ENCODE measurements at regions not wholly inside any gene's neighbourhood (a gene's known extent, or its start where the extent isn't known, plus 50 kb on each side); places are given as distances from the start of the nearest gene placed in this dataset.
"Not testable (repeated sequence)": the region's sequence is repeated elsewhere in the genome, so short reads cannot be mapped to it uniquely, and the experiment has no call there.

- no peak for DNase-seq (ENCODE audit: low spot score)
Observed at GRCh38 chr2:125634662-125635061, 1021.3 kb upstream of the GYPC start.

- no peak for DNase-seq (ENCODE audit: low spot score)
Observed at GRCh38 chr2:125638345-125638744, 1017.6 kb upstream of the GYPC start.

GRCh38 chr2:125642032-125642431, 1013.9 kb upstream of the GYPC start:
- no peak for DNase-seq (ENCODE audit: low spot score)

DNA sequence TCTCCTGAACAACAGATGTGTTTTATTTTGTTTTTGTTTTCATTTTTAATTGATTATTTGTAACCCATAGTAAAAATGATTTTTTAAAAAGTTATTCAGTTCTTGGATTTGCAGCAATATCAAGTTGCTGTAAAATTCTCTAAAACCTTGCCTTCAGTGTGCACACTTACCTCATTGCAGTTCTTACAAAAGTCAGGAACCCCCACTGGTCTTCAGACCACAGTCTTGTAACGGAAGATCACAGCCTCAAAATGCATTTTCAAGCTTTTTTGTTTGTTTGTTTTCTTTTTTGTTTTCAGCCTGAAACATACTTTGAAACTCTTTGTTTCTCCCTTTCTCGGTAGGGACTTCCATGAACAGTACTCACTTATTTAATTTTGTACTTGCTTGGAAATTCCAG, 1012.8 kb upstream of the GYPC start:
- DNase-seq (ENCODE audit: low spot score) = no peak

GRCh38 chr2:125643585-125643984, 1012.4 kb upstream of the GYPC start:
- no peak for DNase-seq (ENCODE audit: low spot score)

DNA sequence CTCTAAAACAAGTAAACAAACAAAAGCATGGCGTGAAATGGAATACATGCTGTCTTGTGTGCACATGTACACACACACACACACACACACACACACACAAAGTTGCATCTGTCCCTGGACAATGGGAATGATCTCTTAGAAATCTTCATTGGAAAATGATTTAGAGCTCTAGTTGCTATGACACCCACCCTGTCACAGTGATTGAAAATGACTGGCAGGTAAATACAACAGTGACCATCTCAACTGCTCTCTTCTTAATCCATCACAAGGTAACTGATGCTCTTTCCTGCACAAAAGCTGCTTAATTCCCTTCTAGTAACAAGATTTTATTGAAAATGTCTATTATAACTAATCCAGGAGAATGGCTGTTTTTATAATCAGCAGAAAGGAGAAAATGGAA, 1011.7 kb upstream of the GYPC start:
- DNase-seq (ENCODE audit: low spot score) = no peak

DNA sequence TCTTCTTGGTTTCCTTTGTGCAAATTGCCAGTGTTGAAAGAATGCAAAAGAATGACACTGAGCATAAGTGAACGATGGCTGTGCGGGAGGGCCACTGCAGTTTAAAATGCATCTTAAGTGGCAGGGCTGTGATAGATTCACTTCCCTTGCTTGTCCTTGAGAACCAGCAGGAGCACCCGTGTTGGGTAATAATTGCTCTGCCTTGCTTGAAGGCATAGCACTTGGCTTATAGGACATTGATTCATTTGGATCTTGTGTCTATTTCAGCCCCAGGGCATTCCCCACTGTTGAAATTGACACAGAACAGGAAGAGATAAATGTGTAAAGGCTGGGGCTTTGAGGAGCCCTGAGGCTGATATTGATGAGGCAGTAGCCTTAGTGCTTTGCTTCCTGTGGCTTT, 1003.7 kb upstream of the GYPC start:
- DNase-seq (ENCODE audit: low spot score) = no peak

GRCh38 chr2:125654226-125654625, 1001.7 kb upstream of the GYPC start:
- DNase-seq (ENCODE audit: low spot score) = no peak

GRCh38 chr2:125656190-125656589, 999.8 kb upstream of the GYPC start:
- DNase-seq (ENCODE audit: low spot score) = no peak

DNA sequence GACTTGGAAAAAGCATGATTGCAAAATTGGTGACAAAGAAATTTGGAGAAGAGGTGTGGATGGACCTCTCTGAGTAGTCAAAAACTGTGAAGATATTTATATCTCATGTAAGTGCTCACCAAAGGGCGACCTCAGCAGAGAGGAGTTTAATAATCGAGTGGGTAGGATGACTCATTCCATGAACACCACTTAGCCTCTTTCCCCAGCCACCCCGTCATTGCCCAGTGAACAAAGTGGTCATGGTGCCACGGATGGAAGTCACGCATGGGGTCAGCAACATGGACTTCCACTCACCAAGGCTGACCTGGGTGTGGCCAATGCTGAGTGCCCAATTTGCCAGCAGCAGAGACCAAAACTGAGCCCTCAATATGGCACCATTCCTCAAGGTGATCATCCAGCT, 997.4 kb upstream of the GYPC start:
- DNase-seq (ENCODE audit: low spot score) = no peak

DNA sequence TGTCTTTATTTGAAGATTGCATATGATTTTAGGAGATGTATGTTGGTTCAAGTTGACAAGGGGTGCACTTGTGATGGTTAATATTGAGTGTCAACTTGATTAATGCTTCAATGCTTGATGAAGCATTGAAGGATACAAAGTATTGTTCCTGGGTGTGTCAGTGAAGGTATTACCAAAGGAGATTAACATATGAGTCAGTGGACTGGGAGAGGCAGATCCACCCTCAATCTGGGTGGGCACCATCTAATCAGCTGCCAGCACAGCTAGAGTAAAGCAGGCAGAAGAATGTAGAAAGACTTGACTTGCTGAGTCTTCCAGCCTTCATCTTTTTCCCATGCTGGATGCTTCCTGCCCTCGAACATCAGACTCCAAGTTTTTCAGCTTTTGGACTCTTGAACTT, 995.6 kb upstream of the GYPC start:
- DNase-seq (ENCODE audit: low spot score) = not testable (repeated sequence)

DNA sequence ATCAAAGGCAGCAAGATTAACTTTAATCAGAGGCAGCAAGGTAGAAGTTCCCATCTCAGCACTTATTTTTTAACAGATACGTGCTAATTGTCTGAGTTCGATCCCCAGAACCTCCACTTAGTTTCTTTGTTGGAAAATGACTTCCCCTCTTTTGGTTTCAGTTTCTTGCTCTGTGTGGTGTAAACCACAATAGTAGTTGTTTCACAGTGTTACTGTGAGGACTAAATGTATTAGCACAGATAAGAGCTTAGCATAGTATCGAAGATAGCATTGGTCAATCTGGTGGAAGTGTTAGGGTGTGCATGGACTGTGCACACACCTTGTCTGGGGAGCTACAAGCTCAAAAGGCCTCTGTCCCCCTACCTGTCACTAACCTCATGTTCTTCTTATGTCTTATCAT, 988.3 kb upstream of the GYPC start:
- DNase-seq (ENCODE audit: low spot score) = no peak

GRCh38 chr2:125679903-125680302, 976.1 kb upstream of the GYPC start:
- no peak for DNase-seq (ENCODE audit: low spot score)

- no peak for DNase-seq (ENCODE audit: low spot score)
Observed at GRCh38 chr2:125680809-125681208, 975.1 kb upstream of the GYPC start.

GRCh38 chr2:125681576-125681975, 974.4 kb upstream of the GYPC start:
- no peak for DNase-seq (ENCODE audit: low spot score)

GRCh38 chr2:125681976-125682805, 973.8 kb upstream of the GYPC start:
- no peak for DNase-seq (ENCODE audit: low spot score)

GRCh38 chr2:125684256-125684655, 971.7 kb upstream of the GYPC start:
- DNase-seq (ENCODE audit: low spot score) = no peak

DNA sequence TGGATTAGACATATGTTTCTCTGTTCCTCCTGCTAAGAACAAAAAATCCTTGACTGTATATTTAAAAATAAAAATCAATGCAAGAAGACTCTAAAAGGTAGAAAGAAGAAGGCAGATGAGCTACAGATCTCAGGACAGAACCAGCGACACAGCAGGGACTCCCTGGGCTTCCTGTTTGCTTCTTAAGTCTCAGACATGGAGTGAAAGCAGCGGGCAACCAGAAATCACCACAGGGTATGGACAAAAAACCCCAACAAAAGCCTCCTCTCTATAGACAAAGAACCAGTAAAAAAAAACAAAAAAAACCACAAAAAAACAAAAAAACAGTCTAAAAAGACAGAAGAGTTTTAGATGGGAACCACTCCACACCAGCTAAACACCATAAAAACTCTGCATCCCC, 971.0 kb upstream of the GYPC start:
- DNase-seq (ENCODE audit: low spot score) = no peak

- no peak for DNase-seq (ENCODE audit: low spot score)
Observed at GRCh38 chr2:125696560-125696959, 959.4 kb upstream of the GYPC start.

GRCh38 chr2:125698280-125698679, 957.7 kb upstream of the GYPC start:
- DNase-seq (ENCODE audit: low spot score) = no peak

- no peak for DNase-seq (ENCODE audit: low spot score)
Observed at GRCh38 chr2:125701070-125701469, 954.9 kb upstream of the GYPC start.

GRCh38 chr2:125707611-125708010, 948.3 kb upstream of the GYPC start:
- no peak for DNase-seq (ENCODE audit: low spot score)

GRCh38 chr2:125710561-125710960, 945.4 kb upstream of the GYPC start:
- DNase-seq (ENCODE audit: low spot score) = no peak

- DNase-seq (ENCODE audit: low spot score) = no peak
Observed at GRCh38 chr2:125711075-125711474, 944.9 kb upstream of the GYPC start.

Measured in hepatic stellate cell (primary cell).